ENCODE measurements at regions not wholly inside any gene's neighbourhood (a gene's known extent, or its start where the extent isn't known, plus 50 kb on each side); places are given as distances from the start of the nearest gene placed in this dataset.

DNA sequence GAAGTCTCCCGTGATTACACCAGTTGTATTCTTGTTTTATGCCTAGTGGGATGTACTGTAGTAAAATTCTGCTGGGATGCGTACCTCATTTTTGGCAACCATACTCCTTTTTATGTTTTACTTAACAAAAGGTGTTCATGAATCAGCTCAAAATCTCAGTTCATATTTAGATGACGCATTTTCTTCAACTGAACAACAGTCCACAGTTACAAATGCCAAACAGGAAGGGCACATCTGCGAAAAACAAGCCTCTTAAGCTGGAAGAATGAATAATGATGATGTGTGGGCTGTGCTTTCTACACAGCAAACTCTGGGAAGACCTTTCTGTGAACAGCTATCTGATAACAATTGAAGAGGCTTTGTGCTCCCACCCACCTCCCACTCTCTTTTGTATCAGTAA lies 68.4 kb upstream of the NRBF2 start:
- Mint-ChIP-seq H3K27ac (no peak overlapping the region), H3K36me3 (no peaks in the 10 kb centered on the region), H3K4me3 (no peak overlapping the region), H3K9me3 (no peaks in the 10 kb centered on the region), H3K27me3 (peaks cover 9% of the 10 kb centered on the region), H3K4me1 (ENCODE audit: unreplicated experiment) (peaks cover 5% of the 10 kb centered on the region)
- TF ChIP-seq, protein P1, sequence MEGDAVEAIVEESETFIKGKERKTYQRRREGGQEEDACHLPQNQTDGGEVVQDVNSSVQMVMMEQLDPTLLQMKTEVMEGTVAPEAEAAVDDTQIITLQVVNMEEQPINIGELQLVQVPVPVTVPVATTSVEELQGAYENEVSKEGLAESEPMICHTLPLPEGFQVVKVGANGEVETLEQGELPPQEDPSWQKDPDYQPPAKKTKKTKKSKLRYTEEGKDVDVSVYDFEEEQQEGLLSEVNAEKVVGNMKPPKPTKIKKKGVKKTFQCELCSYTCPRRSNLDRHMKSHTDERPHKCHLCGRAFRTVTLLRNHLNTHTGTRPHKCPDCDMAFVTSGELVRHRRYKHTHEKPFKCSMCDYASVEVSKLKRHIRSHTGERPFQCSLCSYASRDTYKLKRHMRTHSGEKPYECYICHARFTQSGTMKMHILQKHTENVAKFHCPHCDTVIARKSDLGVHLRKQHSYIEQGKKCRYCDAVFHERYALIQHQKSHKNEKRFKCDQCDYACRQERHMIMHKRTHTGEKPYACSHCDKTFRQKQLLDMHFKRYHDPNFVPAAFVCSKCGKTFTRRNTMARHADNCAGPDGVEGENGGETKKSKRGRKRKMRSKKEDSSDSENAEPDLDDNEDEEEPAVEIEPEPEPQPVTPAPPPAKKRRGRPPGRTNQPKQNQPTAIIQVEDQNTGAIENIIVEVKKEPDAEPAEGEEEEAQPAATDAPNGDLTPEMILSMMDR (conservative IDR thresholded peaks at IDR 0.05) = no peak
- DNase-seq (ENCODE audit: extremely low spot score, unreplicated experiment) = no peak

DNA sequence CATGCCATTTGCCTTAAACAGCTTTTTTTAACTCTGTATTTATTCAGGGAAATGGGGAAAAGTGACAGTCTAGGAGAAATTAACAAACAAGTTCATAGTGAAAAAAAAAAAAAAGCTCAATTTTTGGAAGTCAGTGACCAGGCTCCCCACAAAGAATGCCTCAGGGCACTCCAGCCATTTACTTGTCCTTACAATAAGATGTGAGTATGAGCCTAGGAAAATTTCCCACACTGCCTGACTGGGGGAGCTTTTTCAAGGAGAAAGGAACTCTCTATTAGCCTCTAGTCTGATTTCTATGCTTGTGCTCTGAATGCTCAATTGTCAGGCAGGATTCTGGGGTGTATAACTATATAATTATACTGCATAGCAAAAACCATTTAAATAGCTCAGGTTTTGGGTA lies 74.9 kb upstream of the NRBF2 start:
- Mint-ChIP-seq H3K4me3 (no peak overlapping the region), H3K36me3 (no peaks in the 10 kb centered on the region)
- TF ChIP-seq, protein P1 (conservative IDR thresholded peaks at IDR 0.05) = no peak

DNA sequence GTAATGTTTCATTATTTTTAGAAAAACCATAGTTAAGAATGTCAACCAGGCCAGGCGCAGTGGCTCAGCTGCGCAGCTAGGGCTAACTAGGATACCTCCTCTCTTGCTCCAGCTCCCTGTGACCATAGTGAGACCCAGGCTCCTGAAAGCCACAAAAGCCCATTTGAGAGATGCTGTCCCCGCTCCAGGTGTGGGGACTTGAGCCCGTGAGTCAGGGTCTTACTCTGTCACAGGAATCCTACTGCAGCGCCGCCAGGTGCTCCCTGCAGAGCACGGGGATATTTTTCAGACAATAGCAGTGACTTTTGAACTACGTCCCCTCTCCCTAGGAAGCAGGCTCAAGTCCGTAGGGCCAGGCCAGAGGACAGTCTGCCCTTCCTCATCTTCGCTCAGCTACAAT lies 75.6 kb upstream of the NRBF2 start:
- Mint-ChIP-seq H3K9me3 (no peaks in the 10 kb centered on the region), H3K27me3 (no peaks in the 10 kb centered on the region), H3K4me1 (ENCODE audit: unreplicated experiment) (no peaks in the 10 kb centered on the region), H3K36me3 (no peaks in the 10 kb centered on the region), H3K4me3 (no peak overlapping the region), H3K27ac (no peak overlapping the region)
- DNase-seq (ENCODE audit: extremely low spot score, unreplicated experiment) = no peak
- TF ChIP-seq, protein P1 (conservative IDR thresholded peaks at IDR 0.05) = peak; percentile 43

More for the DNA sequence above, 74.9 kb upstream of the NRBF2 start:
- no peak overlapping the region for H3K27ac Mint-ChIP-seq
- DNase-seq (ENCODE audit: extremely low spot score, unreplicated experiment) = no peak
- H3K9me3 Mint-ChIP-seq = no peaks in the 10 kb centered on the region
- no peaks in the 10 kb centered on the region for H3K4me1 Mint-ChIP-seq (ENCODE audit: unreplicated experiment)
- peaks cover 1% of the 10 kb centered on the region for H3K27me3 Mint-ChIP-seq

DNA sequence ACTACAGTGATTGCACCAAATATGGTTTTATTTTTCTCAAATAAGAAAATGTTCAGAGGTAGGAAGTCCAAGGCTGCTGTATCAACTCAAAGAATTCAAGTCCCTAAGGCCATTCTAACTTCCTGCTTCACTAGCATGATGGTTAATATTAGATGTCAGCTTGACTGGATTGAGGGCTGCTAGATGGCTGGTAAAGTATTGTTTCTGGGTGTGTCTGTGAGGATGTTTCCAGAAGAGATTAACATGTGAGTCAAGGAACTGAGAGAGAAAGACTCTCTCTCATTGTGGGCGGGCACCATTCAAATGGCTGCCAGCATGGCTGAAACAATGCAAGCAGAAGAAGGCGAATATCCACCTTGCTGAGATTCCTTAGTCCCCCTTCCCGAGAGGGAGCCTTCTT lies 77.4 kb upstream of the NRBF2 start:
- DNase-seq (ENCODE audit: extremely low spot score, unreplicated experiment) = no peak
- Mint-ChIP-seq H3K27me3 (no peaks in the 10 kb centered on the region), H3K9me3 (no peaks in the 10 kb centered on the region), H3K4me1 (ENCODE audit: unreplicated experiment) (no peaks in the 10 kb centered on the region), H3K4me3 (no peak overlapping the region), H3K36me3 (no peaks in the 10 kb centered on the region), H3K27ac (no peak overlapping the region)
- TF ChIP-seq, protein P1 (conservative IDR thresholded peaks at IDR 0.05) = no peak

DNA sequence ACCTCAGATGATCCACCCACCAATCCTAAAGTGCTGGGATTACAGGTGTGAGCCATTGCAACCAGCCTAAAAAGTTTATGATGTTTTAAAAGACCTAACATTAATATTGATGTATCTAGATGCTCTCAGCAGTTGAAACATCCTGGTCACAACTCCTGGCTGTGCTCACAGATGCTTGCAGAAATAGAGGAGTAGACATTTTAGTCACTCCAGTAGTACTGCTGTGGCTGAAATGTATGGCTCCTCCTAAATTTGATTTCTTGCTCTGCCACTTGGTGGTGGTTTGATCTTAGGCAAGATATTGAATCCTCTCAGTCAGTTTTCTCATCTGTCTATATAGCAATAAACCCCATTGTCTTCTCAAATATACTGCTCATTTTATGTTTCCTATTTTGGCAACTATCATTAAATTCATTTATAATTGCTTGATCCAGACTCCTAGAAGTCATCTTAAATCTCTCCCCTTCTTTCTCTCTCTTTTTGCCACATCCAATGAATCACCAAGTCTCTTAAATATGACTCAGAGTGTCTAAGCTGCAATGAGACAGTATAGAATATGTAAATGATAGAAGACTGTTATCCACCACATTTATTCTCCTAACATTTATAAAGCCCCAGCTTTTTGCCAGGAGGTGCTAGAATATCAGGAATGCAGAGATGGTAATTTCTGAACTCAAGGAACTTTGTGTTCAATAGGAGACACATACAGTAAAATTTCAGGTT lies 78.1 kb upstream of the NRBF2 start:
- no peaks in the 10 kb centered on the region for H3K36me3 Mint-ChIP-seq
- no peak overlapping the region for H3K27ac Mint-ChIP-seq
- no peak overlapping the region for H3K4me3 Mint-ChIP-seq
- DNase-seq (ENCODE audit: extremely low spot score, unreplicated experiment) = no peak
- H3K9me3 Mint-ChIP-seq = no peaks in the 10 kb centered on the region
- peaks cover 2% of the 10 kb centered on the region for H3K27me3 Mint-ChIP-seq
- TF ChIP-seq, protein P1 (conservative IDR thresholded peaks at IDR 0.05) = no peak
- H3K4me1 Mint-ChIP-seq (ENCODE audit: unreplicated experiment) = no peaks in the 10 kb centered on the region

Measured in type B pancreatic cell (in vitro differentiated cells).